ENCODE measurements at regions not wholly inside any gene's neighbourhood (a gene's known extent, or its start where the extent isn't known, plus 50 kb on each side); places are given as distances from the start of the nearest gene placed in this dataset.

- no peaks in the 10 kb centered on the region for H3K27me3 Mint-ChIP-seq (ENCODE audit: low read depth)
- H3K4me1 Mint-ChIP-seq (ENCODE audit: low read depth), result no peaks in the 10 kb centered on the region
- CTCF ChIA-PET, result no interaction called here
- H3K36me3 Mint-ChIP-seq (ENCODE audit: low read depth), result no peaks in the 10 kb centered on the region
- DNase-seq (no peak), ATAC-seq (no peak)
- no peak overlapping the region for H3K27ac Mint-ChIP-seq
- POLR2A ChIA-PET, result no interaction called here
- H3K4me3 Mint-ChIP-seq, result no peak overlapping the region
- no peaks in the 10 kb centered on the region for H3K9me3 Mint-ChIP-seq (ENCODE audit: insufficient read depth)
Observed at GRCh38 chr18:72223733-72224132, 320.4 kb downstream of the CBLN2 start.

DNA sequence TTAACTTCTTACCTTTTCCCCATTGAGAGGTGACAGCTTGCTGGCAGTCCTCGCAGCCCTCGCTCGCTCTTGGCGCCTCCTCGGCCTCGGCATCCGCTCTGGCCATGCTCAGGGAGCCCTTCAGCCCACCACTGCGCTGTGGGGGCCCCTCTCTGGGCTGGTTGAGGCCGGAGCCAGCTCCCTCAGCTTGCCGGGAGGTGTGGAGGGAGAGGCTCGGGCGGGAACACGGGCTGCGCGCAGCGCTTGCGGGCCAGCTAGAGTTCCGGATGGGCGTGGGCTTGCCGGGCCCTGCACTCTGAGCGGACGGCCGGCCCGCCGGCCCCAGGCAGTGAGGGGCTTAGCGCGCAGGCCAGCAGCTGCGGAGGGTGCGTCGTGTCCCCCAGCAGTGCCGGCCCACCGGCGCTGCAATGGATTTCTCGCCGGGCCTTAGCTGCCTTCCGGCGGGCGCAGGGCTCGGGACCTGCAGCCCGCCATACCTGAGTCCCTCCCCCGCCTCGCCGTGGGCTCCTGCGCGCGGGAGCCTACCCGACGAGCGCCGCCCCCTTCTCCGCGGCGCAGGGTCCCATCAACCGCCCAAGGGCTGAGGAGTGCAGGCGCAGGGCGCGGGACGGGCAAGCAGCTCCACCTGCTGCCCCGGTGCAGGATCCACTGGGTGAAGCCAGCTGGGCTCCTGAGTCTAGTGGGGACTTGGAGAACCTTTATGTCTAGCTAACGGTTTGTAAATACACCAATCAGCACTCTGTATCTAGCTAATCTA, 335.0 kb downstream of the CBLN2 start:
- Mint-ChIP-seq H3K27ac (no peak overlapping the region), H3K4me3 (no peak overlapping the region), H3K36me3 (ENCODE audit: low read depth) (no peaks in the 10 kb centered on the region), H3K4me1 (ENCODE audit: low read depth) (no peaks in the 10 kb centered on the region), H3K9me3 (ENCODE audit: insufficient read depth) (peaks cover 5% of the 10 kb centered on the region), H3K27me3 (ENCODE audit: low read depth) (no peaks in the 10 kb centered on the region)
- ATAC-seq, result no peak
- POLR2A ChIA-PET, result no interaction called here
- DNase-seq, result no peak
- CTCF ChIA-PET, result no interaction called here

DNA sequence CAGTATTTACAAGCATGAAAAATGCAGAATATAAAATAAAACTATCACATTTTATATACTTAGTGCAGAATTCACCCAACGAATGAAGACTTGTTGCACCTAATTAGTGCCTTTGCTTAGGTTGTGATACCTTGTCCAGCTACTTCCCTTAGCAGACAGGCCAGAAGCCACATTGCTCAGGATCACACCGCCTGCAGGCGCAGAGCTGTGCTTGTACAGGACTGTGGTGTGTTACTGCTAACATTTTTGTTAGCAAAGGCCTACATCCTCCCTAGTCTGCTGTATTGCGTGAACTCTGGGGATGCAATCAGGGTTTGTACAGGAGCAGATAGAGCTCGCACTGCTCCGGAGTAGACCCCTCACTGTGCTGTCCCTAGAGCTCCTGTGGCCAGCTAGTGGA, 336.9 kb downstream of the CBLN2 start:
- Mint-ChIP-seq H3K9me3 (ENCODE audit: insufficient read depth) (peaks cover 5% of the 10 kb centered on the region), H3K27ac (no peak overlapping the region), H3K4me3 (no peak overlapping the region), H3K27me3 (ENCODE audit: low read depth) (no peaks in the 10 kb centered on the region), H3K36me3 (ENCODE audit: low read depth) (no peaks in the 10 kb centered on the region), H3K4me1 (ENCODE audit: low read depth) (no peaks in the 10 kb centered on the region)
- POLR2A ChIA-PET, result no interaction called here
- ATAC-seq, result no peak
- CTCF ChIA-PET, result no interaction called here
- no peak for DNase-seq

DNA sequence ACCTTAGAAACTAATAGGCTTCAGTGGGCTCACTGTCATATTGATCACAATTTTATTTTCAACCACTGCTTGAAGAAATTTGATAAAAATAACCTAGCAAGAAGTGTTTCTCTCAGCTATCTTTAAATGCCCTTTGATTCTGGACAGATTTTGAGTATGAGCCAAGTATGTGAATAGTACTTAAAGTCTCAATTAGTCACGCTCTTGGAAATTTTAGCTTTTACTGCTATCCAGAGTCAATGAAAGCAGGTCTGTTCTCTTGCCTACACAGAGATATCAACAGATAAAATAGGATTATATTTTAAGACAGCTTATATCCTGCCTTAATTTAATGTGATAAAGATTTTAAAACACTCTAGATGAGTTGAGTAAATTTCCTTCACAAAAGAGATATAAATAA, 337.3 kb downstream of the CBLN2 start:
- no peaks in the 10 kb centered on the region for H3K27me3 Mint-ChIP-seq (ENCODE audit: low read depth)
- ATAC-seq (no peak), DNase-seq (no peak)
- no peaks in the 10 kb centered on the region for H3K36me3 Mint-ChIP-seq (ENCODE audit: low read depth)
- peaks cover 5% of the 10 kb centered on the region for H3K9me3 Mint-ChIP-seq (ENCODE audit: insufficient read depth)
- POLR2A ChIA-PET, result no interaction called here
- CTCF ChIA-PET, result no interaction called here
- H3K4me3 Mint-ChIP-seq, result no peak overlapping the region
- no peaks in the 10 kb centered on the region for H3K4me1 Mint-ChIP-seq (ENCODE audit: low read depth)
- H3K27ac Mint-ChIP-seq, result no peak overlapping the region

DNA sequence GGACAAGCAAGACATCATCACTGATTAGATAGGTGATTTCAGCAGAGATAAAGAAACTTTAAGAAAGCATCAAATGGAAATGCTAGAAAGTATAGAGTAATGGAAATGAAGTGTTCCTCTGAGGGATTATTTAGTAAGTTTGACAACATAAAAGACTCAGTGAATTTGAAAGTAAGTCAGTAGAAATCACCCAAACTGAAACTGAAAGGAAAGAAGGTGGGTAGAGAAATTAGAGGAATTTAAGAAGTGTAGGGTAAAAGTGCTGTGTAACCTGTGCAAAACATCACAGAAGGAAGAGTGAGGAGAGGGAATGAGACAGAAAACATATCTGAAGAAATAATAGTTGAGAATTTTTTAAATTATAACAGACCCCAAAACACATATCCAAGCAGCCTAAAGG, 343.1 kb downstream of the CBLN2 start:
- CTCF ChIA-PET, result no interaction called here
- Mint-ChIP-seq H3K4me1 (ENCODE audit: low read depth) (no peaks in the 10 kb centered on the region), H3K4me3 (no peak overlapping the region), H3K27ac (no peak overlapping the region), H3K9me3 (ENCODE audit: insufficient read depth) (peaks cover 5% of the 10 kb centered on the region), H3K36me3 (ENCODE audit: low read depth) (no peaks in the 10 kb centered on the region), H3K27me3 (ENCODE audit: low read depth) (no peaks in the 10 kb centered on the region)
- POLR2A ChIA-PET, result no interaction called here
- DNase-seq (no peak), ATAC-seq (no peak)

GRCh38 chr18:72197591-72197990, 346.6 kb downstream of the CBLN2 start:
- ChIA-PET CTCF (no interaction called here), POLR2A (no interaction called here)
- Mint-ChIP-seq H3K4me3 (no peak overlapping the region), H3K36me3 (ENCODE audit: low read depth) (no peaks in the 10 kb centered on the region), H3K27me3 (ENCODE audit: low read depth) (no peaks in the 10 kb centered on the region), H3K9me3 (ENCODE audit: insufficient read depth) (peaks cover 5% of the 10 kb centered on the region), H3K4me1 (ENCODE audit: low read depth) (no peaks in the 10 kb centered on the region), H3K27ac (no peak overlapping the region)
- ATAC-seq (no peak), DNase-seq (no peak)

DNA sequence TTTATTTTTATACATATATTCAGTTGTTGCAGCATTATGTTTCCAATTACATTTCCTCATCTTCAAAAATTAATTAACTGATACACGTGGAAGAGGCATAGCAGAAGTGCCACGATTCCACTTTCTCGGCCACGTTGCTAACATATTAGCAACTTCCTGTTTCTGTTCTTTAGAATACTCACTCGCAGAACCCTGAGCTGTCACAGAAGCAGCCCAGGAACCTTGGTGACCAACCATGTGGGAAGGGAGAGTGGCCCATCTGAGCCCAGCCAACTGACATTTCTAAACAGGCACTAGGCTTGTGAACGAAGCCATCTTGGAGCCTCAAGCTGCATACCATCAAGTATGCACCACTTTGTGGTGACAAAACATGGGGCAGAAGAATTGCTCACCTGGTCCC, 350.1 kb downstream of the CBLN2 start:
- POLR2A ChIA-PET, result no interaction called here
- Mint-ChIP-seq H3K4me1 (ENCODE audit: low read depth) (no peaks in the 10 kb centered on the region), H3K9me3 (ENCODE audit: insufficient read depth) (peaks cover under 1% of the 10 kb centered on the region), H3K27me3 (ENCODE audit: low read depth) (no peaks in the 10 kb centered on the region), H3K36me3 (ENCODE audit: low read depth) (no peaks in the 10 kb centered on the region), H3K27ac (no peak overlapping the region), H3K4me3 (no peak overlapping the region)
- ATAC-seq, result no peak
- CTCF ChIA-PET, result no interaction called here
- no peak for DNase-seq

DNA sequence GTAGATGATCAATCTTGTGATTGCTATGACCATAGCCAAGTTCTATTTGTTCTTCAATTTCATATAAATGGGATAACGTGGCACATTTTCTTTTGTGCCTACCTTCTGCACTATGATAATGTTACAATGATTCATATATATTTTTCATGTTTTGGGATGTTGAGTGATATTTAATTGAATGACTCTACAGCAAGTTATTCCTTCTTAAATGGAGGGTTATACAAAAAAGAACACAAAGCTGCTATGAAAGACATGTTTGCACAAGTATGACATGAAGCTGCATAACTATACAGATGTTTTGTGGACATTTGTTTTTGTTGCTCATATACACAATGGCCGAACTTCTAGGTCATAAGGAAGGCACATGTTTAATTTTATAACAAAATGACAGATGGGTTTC, 356.2 kb downstream of the CBLN2 start:
- CTCF ChIA-PET, result no interaction called here
- Mint-ChIP-seq H3K27ac (no peak overlapping the region), H3K27me3 (ENCODE audit: low read depth) (no peaks in the 10 kb centered on the region), H3K4me3 (no peak overlapping the region), H3K4me1 (ENCODE audit: low read depth) (no peaks in the 10 kb centered on the region), H3K9me3 (ENCODE audit: insufficient read depth) (peaks cover 4% of the 10 kb centered on the region), H3K36me3 (ENCODE audit: low read depth) (no peaks in the 10 kb centered on the region)
- DNase-seq, result no peak
- POLR2A ChIA-PET, result no interaction called here
- no peak for ATAC-seq

GRCh38 chr18:72181241-72181764, 362.8 kb downstream of the CBLN2 start:
- H3K27ac Mint-ChIP-seq, result no peak overlapping the region
- no peaks in the 10 kb centered on the region for H3K27me3 Mint-ChIP-seq (ENCODE audit: low read depth)
- peaks cover 4% of the 10 kb centered on the region for H3K9me3 Mint-ChIP-seq (ENCODE audit: insufficient read depth)
- DNase-seq, result no peak
- no peak for ATAC-seq
- no peak overlapping the region for H3K4me3 Mint-ChIP-seq
- ChIA-PET CTCF (no interaction called here), POLR2A (no interaction called here)
- H3K36me3 Mint-ChIP-seq (ENCODE audit: low read depth), result no peaks in the 10 kb centered on the region
- no peaks in the 10 kb centered on the region for H3K4me1 Mint-ChIP-seq (ENCODE audit: low read depth)

- H3K9me3 Mint-ChIP-seq (ENCODE audit: insufficient read depth), result peaks cover 4% of the 10 kb centered on the region
- ATAC-seq (no peak), DNase-seq (no peak)
- CTCF ChIA-PET, result no interaction called here
- no peaks in the 10 kb centered on the region for H3K36me3 Mint-ChIP-seq (ENCODE audit: low read depth)
- H3K27me3 Mint-ChIP-seq (ENCODE audit: low read depth), result no peaks in the 10 kb centered on the region
- POLR2A ChIA-PET, result no interaction called here
- H3K4me1 Mint-ChIP-seq (ENCODE audit: low read depth), result no peaks in the 10 kb centered on the region
- H3K27ac Mint-ChIP-seq, result no peak overlapping the region
- no peak overlapping the region for H3K4me3 Mint-ChIP-seq
Observed at GRCh38 chr18:72180689-72181088, 363.5 kb downstream of the CBLN2 start.

DNA sequence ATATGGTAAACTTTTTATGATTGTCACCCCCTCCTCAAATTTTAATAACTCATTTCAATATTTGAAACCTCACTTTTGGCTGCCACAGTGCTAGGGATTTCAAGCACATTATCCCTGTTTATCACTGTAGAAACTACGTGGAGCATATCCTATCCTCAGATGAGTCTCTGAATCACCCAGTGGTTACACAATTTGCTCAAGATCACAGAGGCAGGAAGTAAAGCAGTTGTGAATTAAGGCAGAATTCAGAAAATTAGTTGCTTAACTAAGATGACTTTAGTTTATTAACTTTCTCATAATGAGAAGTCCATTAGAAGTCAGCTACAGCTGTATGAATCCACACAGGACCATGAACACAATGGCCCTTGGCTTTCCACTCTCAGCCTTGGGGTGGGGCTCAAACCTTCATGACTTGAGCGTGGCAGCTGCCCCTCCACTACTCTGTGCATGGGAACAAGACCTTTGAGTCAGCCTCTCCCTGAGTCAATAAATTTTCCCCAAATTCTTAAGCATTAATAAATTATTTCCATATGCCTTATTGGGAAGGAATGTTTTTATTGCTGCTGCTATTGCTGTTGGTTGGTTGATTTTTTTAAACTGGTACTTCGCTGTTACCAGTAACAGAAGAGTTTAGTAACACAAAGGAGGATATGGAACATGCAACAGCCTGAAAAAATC, 369.0 kb downstream of the CBLN2 start:
- no peak overlapping the region for H3K4me3 Mint-ChIP-seq
- H3K27me3 Mint-ChIP-seq (ENCODE audit: low read depth), result no peaks in the 10 kb centered on the region
- H3K27ac Mint-ChIP-seq, result no peak overlapping the region
- ATAC-seq (no peak), DNase-seq (no peak)
- H3K9me3 Mint-ChIP-seq (ENCODE audit: insufficient read depth), result peaks cover 2% of the 10 kb centered on the region
- no peaks in the 10 kb centered on the region for H3K4me1 Mint-ChIP-seq (ENCODE audit: low read depth)
- CTCF ChIA-PET, result no interaction called here
- POLR2A ChIA-PET, result no interaction called here
- no peaks in the 10 kb centered on the region for H3K36me3 Mint-ChIP-seq (ENCODE audit: low read depth)

DNA sequence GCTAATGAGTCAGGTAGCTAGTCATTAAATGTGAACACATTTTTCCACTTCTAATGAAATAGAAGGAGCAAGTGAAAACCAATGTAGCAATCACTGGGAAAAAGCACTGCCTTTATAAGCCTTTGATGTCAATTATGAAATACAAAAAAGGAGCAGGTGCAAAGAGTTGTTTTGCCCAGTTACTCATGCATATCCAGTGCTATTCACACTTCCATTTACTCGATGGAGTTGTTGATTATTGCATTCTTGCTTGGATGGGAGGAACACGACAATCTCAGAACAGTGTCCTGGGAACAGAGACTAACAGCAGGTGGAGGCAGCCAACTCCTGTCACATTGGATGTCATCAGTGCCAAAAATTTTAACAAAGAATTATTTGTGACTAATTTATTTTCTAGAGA, 372.5 kb downstream of the CBLN2 start:
- no peak overlapping the region for H3K27ac Mint-ChIP-seq
- H3K4me1 Mint-ChIP-seq (ENCODE audit: low read depth), result no peaks in the 10 kb centered on the region
- peaks cover 8% of the 10 kb centered on the region for H3K9me3 Mint-ChIP-seq (ENCODE audit: insufficient read depth)
- H3K4me3 Mint-ChIP-seq, result no peak overlapping the region
- DNase-seq (no peak), ATAC-seq (no peak)
- H3K27me3 Mint-ChIP-seq (ENCODE audit: low read depth), result no peaks in the 10 kb centered on the region
- H3K36me3 Mint-ChIP-seq (ENCODE audit: low read depth), result no peaks in the 10 kb centered on the region
- CTCF ChIA-PET, result no interaction called here
- POLR2A ChIA-PET, result no interaction called here

GRCh38 chr18:72161691-72162090, 382.5 kb downstream of the CBLN2 start:
- Mint-ChIP-seq H3K27ac (no peak overlapping the region), H3K4me1 (ENCODE audit: low read depth) (no peaks in the 10 kb centered on the region), H3K9me3 (ENCODE audit: insufficient read depth) (no peaks in the 10 kb centered on the region), H3K4me3 (no peak overlapping the region), H3K36me3 (ENCODE audit: low read depth) (no peaks in the 10 kb centered on the region), H3K27me3 (ENCODE audit: low read depth) (no peaks in the 10 kb centered on the region)
- ATAC-seq (no peak), DNase-seq (no peak)
- CTCF ChIA-PET, result no interaction called here
- POLR2A ChIA-PET, result no interaction called here

All from activated CD8-positive, alpha-beta T cell treated with anti-CD3 and anti-CD28 coated beads, Interleukin-2, amount 10 ng/mL, durations not matched to agents 7 days and 5 days (primary cell).